ENCODE measurements at regions not wholly inside any gene's neighbourhood (a gene's known extent, or its start where the extent isn't known, plus 50 kb on each side); places are given as distances from the start of the nearest gene placed in this dataset.

- Histone ChIP-seq H3K27ac (ENCODE audit: low read depth, low read length) (no peak overlapping the region), H4K20me1 (ENCODE audit: insufficient read depth, low read length) (no peaks in the 10 kb centered on the region), H3K9me3 (ENCODE audit: insufficient read depth, low read depth, low read length) (no peaks in the 10 kb centered on the region), H3K79me2 (ENCODE audit: insufficient read depth, low read length) (no peaks in the 10 kb centered on the region), H3K27me3 (ENCODE audit: insufficient read depth, low read length) (no peaks in the 10 kb centered on the region), H3K4me3 (ENCODE audit: insufficient read depth, low read depth, low read length) (no peak overlapping the region), H3K36me3 (ENCODE audit: insufficient read depth, low read length) (no peaks in the 10 kb centered on the region), H3K9ac (ENCODE audit: low read length) (no peak overlapping the region), H2AFZ (ENCODE audit: low read depth, low read length) (no peak overlapping the region), H3K4me1 (ENCODE audit: insufficient read depth, low read length) (peaks cover 7% of the 10 kb centered on the region), H3K4me2 (ENCODE audit: low read length) (no peak overlapping the region)
- no peak overlapping the region for H3K27ac Mint-ChIP-seq (ENCODE audit: unreplicated experiment)
- peaks cover 18% of the 10 kb centered on the region for H3K4me1 Mint-ChIP-seq (ENCODE audit: low read depth, unreplicated experiment)
- no peaks in the 10 kb centered on the region for H3K9me3 Mint-ChIP-seq (ENCODE audit: unreplicated experiment)
- no peaks in the 10 kb centered on the region for H3K36me3 Mint-ChIP-seq (ENCODE audit: low read depth, unreplicated experiment)
- FAIRE-seq (no peak), DNase-seq (ENCODE audit: low read depth) (no peak)
- no peak overlapping the region for H3K4me3 Mint-ChIP-seq (ENCODE audit: unreplicated experiment)
- no peak for TF ChIP-seq EZH2 (IDR thresholded peaks at IDR 0.05; ENCODE audit: insufficient read depth, low read length)
- TF ChIP-seq, protein P1, sequence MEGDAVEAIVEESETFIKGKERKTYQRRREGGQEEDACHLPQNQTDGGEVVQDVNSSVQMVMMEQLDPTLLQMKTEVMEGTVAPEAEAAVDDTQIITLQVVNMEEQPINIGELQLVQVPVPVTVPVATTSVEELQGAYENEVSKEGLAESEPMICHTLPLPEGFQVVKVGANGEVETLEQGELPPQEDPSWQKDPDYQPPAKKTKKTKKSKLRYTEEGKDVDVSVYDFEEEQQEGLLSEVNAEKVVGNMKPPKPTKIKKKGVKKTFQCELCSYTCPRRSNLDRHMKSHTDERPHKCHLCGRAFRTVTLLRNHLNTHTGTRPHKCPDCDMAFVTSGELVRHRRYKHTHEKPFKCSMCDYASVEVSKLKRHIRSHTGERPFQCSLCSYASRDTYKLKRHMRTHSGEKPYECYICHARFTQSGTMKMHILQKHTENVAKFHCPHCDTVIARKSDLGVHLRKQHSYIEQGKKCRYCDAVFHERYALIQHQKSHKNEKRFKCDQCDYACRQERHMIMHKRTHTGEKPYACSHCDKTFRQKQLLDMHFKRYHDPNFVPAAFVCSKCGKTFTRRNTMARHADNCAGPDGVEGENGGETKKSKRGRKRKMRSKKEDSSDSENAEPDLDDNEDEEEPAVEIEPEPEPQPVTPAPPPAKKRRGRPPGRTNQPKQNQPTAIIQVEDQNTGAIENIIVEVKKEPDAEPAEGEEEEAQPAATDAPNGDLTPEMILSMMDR (IDR thresholded peaks at IDR 0.05; ENCODE audit: insufficient read depth, low read depth, low read length): no peak
- H3K27me3 Mint-ChIP-seq (ENCODE audit: low read depth, unreplicated experiment): no peaks in the 10 kb centered on the region
These were observed 116.3 kb downstream of the FEM1C start for GRCh38 chr5:115428248-115428647.

GRCh38 chr5:115424446-115424845 lies 120.1 kb downstream of the FEM1C start:
- TF ChIP-seq, protein P1 (IDR thresholded peaks at IDR 0.05; ENCODE audit: insufficient read depth, low read depth, low read length): no peak
- no peak for TF ChIP-seq EZH2 (IDR thresholded peaks at IDR 0.05; ENCODE audit: insufficient read depth, low read length)
- no peaks in the 10 kb centered on the region for H3K9me3 ChIP-seq (ENCODE audit: insufficient read depth, low read depth, low read length)
- peaks cover 17% of the 10 kb centered on the region for H3K4me1 ChIP-seq (ENCODE audit: insufficient read depth, low read length)
- no peaks in the 10 kb centered on the region for H3K27me3 ChIP-seq (ENCODE audit: insufficient read depth, low read length)
- no peaks in the 10 kb centered on the region for H3K36me3 ChIP-seq (ENCODE audit: insufficient read depth, low read length)
- Mint-ChIP-seq H3K27ac (ENCODE audit: unreplicated experiment) (no peak overlapping the region), H3K27me3 (ENCODE audit: low read depth, unreplicated experiment) (no peaks in the 10 kb centered on the region), H3K36me3 (ENCODE audit: low read depth, unreplicated experiment) (no peaks in the 10 kb centered on the region), H3K4me3 (ENCODE audit: unreplicated experiment) (no peak overlapping the region), H3K9me3 (ENCODE audit: unreplicated experiment) (no peaks in the 10 kb centered on the region), H3K4me1 (ENCODE audit: low read depth, unreplicated experiment) (peaks cover 23% of the 10 kb centered on the region)
- no peak overlapping the region for H3K4me2 ChIP-seq (ENCODE audit: low read length)
- no peak overlapping the region for H3K9ac ChIP-seq (ENCODE audit: low read length)
- DNase-seq (ENCODE audit: low read depth): no peak
- H4K20me1 ChIP-seq (ENCODE audit: insufficient read depth, low read length): no peaks in the 10 kb centered on the region
- H3K4me3 ChIP-seq (ENCODE audit: insufficient read depth, low read depth, low read length): no peak overlapping the region
- no peak for FAIRE-seq
- no peak overlapping the region for H2AFZ ChIP-seq (ENCODE audit: low read depth, low read length)
- no peak overlapping the region for H3K27ac ChIP-seq (ENCODE audit: low read depth, low read length)
- no peaks in the 10 kb centered on the region for H3K79me2 ChIP-seq (ENCODE audit: insufficient read depth, low read length)

DNA sequence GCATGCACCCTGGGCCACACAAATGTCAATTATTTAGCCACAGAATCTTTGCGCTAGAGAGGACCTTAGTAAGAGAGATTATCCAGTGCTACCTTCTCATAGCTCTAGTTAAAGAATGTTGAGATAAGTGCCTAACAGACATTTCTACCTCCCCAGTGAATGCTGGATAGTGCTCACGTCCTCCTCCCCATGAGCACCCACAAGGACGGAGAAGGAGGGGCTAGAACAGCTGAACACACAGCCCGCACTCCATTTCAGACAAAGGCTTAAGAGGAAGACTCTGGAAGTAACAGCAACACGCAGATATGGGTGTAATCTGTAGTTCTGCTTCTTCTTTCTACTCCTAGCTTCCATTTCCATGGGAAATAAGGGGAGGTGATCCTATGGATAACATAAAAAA lies 120.5 kb downstream of the FEM1C start:
- no peak overlapping the region for H2AFZ ChIP-seq (ENCODE audit: low read depth, low read length)
- H3K9ac ChIP-seq (ENCODE audit: low read length): no peak overlapping the region
- no peaks in the 10 kb centered on the region for H3K36me3 ChIP-seq (ENCODE audit: insufficient read depth, low read length)
- Mint-ChIP-seq H3K27ac (ENCODE audit: unreplicated experiment) (no peak overlapping the region), H3K36me3 (ENCODE audit: low read depth, unreplicated experiment) (no peaks in the 10 kb centered on the region), H3K4me3 (ENCODE audit: unreplicated experiment) (no peak overlapping the region), H3K27me3 (ENCODE audit: low read depth, unreplicated experiment) (no peaks in the 10 kb centered on the region), H3K4me1 (ENCODE audit: low read depth, unreplicated experiment) (peaks cover 25% of the 10 kb centered on the region), H3K9me3 (ENCODE audit: unreplicated experiment) (no peaks in the 10 kb centered on the region)
- no peak for FAIRE-seq
- H3K4me3 ChIP-seq (ENCODE audit: insufficient read depth, low read depth, low read length): no peak overlapping the region
- peaks cover 20% of the 10 kb centered on the region for H3K4me1 ChIP-seq (ENCODE audit: insufficient read depth, low read length)
- no peak for DNase-seq (ENCODE audit: low read depth)
- no peaks in the 10 kb centered on the region for H3K9me3 ChIP-seq (ENCODE audit: insufficient read depth, low read depth, low read length)
- H3K27me3 ChIP-seq (ENCODE audit: insufficient read depth, low read length): no peaks in the 10 kb centered on the region
- H3K4me2 ChIP-seq (ENCODE audit: low read length): no peak overlapping the region
- H4K20me1 ChIP-seq (ENCODE audit: insufficient read depth, low read length): no peaks in the 10 kb centered on the region
- TF ChIP-seq EZH2 (IDR thresholded peaks at IDR 0.05; ENCODE audit: insufficient read depth, low read length): no peak
- TF ChIP-seq, protein P1 (IDR thresholded peaks at IDR 0.05; ENCODE audit: insufficient read depth, low read depth, low read length): no peak
- no peaks in the 10 kb centered on the region for H3K79me2 ChIP-seq (ENCODE audit: insufficient read depth, low read length)
- H3K27ac ChIP-seq (ENCODE audit: low read depth, low read length): no peak overlapping the region
